ENCODE measurements at regions not wholly inside any gene's neighbourhood (a gene's known extent, or its start where the extent isn't known, plus 50 kb on each side); places are given as distances from the start of the nearest gene placed in this dataset.
"Not testable (repeated sequence)": the region's sequence is repeated elsewhere in the genome, so short reads cannot be mapped to it uniquely, and the experiment has no call there.

DNA sequence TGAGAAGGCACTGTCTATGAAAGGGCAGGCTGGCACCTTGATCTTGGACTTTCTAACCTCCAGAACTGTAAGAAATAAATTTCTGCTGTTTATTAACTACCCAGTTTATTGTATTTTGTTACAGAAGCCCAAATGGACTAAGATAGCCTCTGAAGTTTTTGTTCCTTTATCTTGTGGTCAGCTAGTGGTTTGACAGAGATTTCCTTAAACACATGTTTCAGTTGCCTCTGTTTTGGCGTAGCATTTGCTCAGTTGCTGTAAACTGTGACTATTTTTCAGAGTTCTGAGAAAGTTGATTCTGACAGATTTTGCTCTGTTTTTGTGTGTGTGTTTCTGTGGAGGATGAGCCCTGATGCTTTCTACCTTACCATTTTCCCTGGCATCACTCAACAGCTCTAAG, 119.0 kb downstream of the SPATA31A1 start:
- TF ChIP-seq, protein P1, sequence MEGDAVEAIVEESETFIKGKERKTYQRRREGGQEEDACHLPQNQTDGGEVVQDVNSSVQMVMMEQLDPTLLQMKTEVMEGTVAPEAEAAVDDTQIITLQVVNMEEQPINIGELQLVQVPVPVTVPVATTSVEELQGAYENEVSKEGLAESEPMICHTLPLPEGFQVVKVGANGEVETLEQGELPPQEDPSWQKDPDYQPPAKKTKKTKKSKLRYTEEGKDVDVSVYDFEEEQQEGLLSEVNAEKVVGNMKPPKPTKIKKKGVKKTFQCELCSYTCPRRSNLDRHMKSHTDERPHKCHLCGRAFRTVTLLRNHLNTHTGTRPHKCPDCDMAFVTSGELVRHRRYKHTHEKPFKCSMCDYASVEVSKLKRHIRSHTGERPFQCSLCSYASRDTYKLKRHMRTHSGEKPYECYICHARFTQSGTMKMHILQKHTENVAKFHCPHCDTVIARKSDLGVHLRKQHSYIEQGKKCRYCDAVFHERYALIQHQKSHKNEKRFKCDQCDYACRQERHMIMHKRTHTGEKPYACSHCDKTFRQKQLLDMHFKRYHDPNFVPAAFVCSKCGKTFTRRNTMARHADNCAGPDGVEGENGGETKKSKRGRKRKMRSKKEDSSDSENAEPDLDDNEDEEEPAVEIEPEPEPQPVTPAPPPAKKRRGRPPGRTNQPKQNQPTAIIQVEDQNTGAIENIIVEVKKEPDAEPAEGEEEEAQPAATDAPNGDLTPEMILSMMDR (IDR thresholded peaks at IDR 0.05; ENCODE audit: insufficient read depth, low read depth, low read length): not testable (repeated sequence)
- TF ChIP-seq EZH2 (IDR thresholded peaks at IDR 0.05; ENCODE audit: insufficient read depth, low read length): not testable (repeated sequence)

Data from astrocyte (in vitro differentiated cells and primary cell).